ENCODE measurements at regions not wholly inside any gene's neighbourhood (a gene's known extent, or its start where the extent isn't known, plus 50 kb on each side); places are given as distances from the start of the nearest gene placed in this dataset.

GRCh38 chr4:181372014-181372413 lies 871.2 kb upstream of the TENM3 start:
- no peak overlapping the region for H3K9ac ChIP-seq (ENCODE audit: low read depth, low read length)

GRCh38 chr4:181376058-181376457 lies 867.1 kb upstream of the TENM3 start:
- Histone ChIP-seq H3K4me3 (ENCODE audit: low read depth in 1 of 2, low read length in 2 of 2) (no peak overlapping the region), H4K20me1 (ENCODE audit: insufficient read depth, low read length) (no peaks in the 10 kb centered on the region), H2AFZ (ENCODE audit: low read depth, low read length) (no peak overlapping the region), H3K4me1 (ENCODE audit: insufficient read depth, low read length) (no peaks in the 10 kb centered on the region), H3K9me3 (ENCODE audit: insufficient read depth, low read length, severe bottlenecking) (no peaks in the 10 kb centered on the region), H3K36me3 (ENCODE audit: insufficient read depth, low read length) (no peaks in the 10 kb centered on the region), H3K79me2 (ENCODE audit: insufficient read depth, low read length) (no peaks in the 10 kb centered on the region), H3K4me2 (ENCODE audit: insufficient read depth, low read length) (no peak overlapping the region), H3K27me3 (ENCODE audit: insufficient read depth, low read length, poor library complexity) (no peaks in the 10 kb centered on the region), H3K9ac (ENCODE audit: low read depth, low read length) (no peak overlapping the region), H3K27ac (ENCODE audit: low read length) (no peak overlapping the region)
- DNase-seq (no peak), ATAC-seq (ENCODE audit: insufficient read depth, low read depth) (no peak)
- TF ChIP-seq CTCF (IDR thresholded peaks at IDR 0.05; ENCODE audit: borderline replicate concordance, extremely low read depth, low read length, poor library complexity, severe bottlenecking), result no peak

More at GRCh38 chr4:181372014-181372413, 871.2 kb upstream of the TENM3 start:
- TF ChIP-seq CTCF (IDR thresholded peaks at IDR 0.05; ENCODE audit: borderline replicate concordance, extremely low read depth, low read length, poor library complexity, severe bottlenecking) (no peak), EZH2 (IDR thresholded peaks at IDR 0.05; ENCODE audit: borderline replicate concordance, low read depth, low read length, severe bottlenecking) (no peak)
- H2AFZ ChIP-seq (ENCODE audit: low read depth, low read length), result no peak overlapping the region
- H3K4me1 ChIP-seq (ENCODE audit: insufficient read depth, low read length), result no peaks in the 10 kb centered on the region
- H3K9me3 ChIP-seq (ENCODE audit: insufficient read depth, low read length, severe bottlenecking), result no peaks in the 10 kb centered on the region
- no peaks in the 10 kb centered on the region for H4K20me1 ChIP-seq (ENCODE audit: insufficient read depth, low read length)
- H3K36me3 ChIP-seq (ENCODE audit: insufficient read depth, low read length), result no peaks in the 10 kb centered on the region
- H3K4me3 ChIP-seq (ENCODE audit: low read depth in 1 of 2, low read length in 2 of 2), result no peak overlapping the region
- H3K27ac ChIP-seq (ENCODE audit: low read length), result no peak overlapping the region
- no peak overlapping the region for H3K4me2 ChIP-seq (ENCODE audit: insufficient read depth, low read length)
- ATAC-seq (ENCODE audit: insufficient read depth, low read depth) (no peak), DNase-seq (no peak)
- no peaks in the 10 kb centered on the region for H3K27me3 ChIP-seq (ENCODE audit: insufficient read depth, low read length, poor library complexity)
- H3K79me2 ChIP-seq (ENCODE audit: insufficient read depth, low read length), result no peaks in the 10 kb centered on the region

- Histone ChIP-seq H3K4me2 (ENCODE audit: insufficient read depth, low read length) (no peak overlapping the region), H3K4me1 (ENCODE audit: insufficient read depth, low read length) (no peaks in the 10 kb centered on the region), H2AFZ (ENCODE audit: low read depth, low read length) (no peak overlapping the region), H3K27ac (ENCODE audit: low read length) (no peak overlapping the region), H3K9me3 (ENCODE audit: insufficient read depth, low read length, severe bottlenecking) (no peaks in the 10 kb centered on the region), H4K20me1 (ENCODE audit: insufficient read depth, low read length) (no peaks in the 10 kb centered on the region), H3K36me3 (ENCODE audit: insufficient read depth, low read length) (no peaks in the 10 kb centered on the region), H3K4me3 (ENCODE audit: low read depth in 1 of 2, low read length in 2 of 2) (no peak overlapping the region), H3K9ac (ENCODE audit: low read depth, low read length) (no peak overlapping the region), H3K27me3 (ENCODE audit: insufficient read depth, low read length, poor library complexity) (no peaks in the 10 kb centered on the region), H3K79me2 (ENCODE audit: insufficient read depth, low read length) (no peaks in the 10 kb centered on the region)
- TF ChIP-seq EZH2 (IDR thresholded peaks at IDR 0.05; ENCODE audit: borderline replicate concordance, low read depth, low read length, severe bottlenecking), result no peak
- TF ChIP-seq CTCF (IDR thresholded peaks at IDR 0.05; ENCODE audit: borderline replicate concordance, extremely low read depth, low read length, poor library complexity, severe bottlenecking), result no peak
- ATAC-seq (ENCODE audit: insufficient read depth, low read depth) (no peak), DNase-seq (no peak)
Measured at GRCh38 chr4:181388061-181388460, 855.1 kb upstream of the TENM3 start.

GRCh38 chr4:181416966-181417365 lies 826.2 kb upstream of the TENM3 start:
- Histone ChIP-seq H3K27ac (ENCODE audit: low read length) (no peak overlapping the region), H3K9me3 (ENCODE audit: insufficient read depth, low read length, severe bottlenecking) (peaks cover 1% of the 10 kb centered on the region), H3K4me1 (ENCODE audit: insufficient read depth, low read length) (no peaks in the 10 kb centered on the region), H3K36me3 (ENCODE audit: insufficient read depth, low read length) (no peaks in the 10 kb centered on the region), H3K4me3 (ENCODE audit: low read depth in 1 of 2, low read length in 2 of 2) (no peak overlapping the region), H2AFZ (ENCODE audit: low read depth, low read length) (no peak overlapping the region), H4K20me1 (ENCODE audit: insufficient read depth, low read length) (no peaks in the 10 kb centered on the region), H3K4me2 (ENCODE audit: insufficient read depth, low read length) (no peak overlapping the region), H3K9ac (ENCODE audit: low read depth, low read length) (no peak overlapping the region), H3K79me2 (ENCODE audit: insufficient read depth, low read length) (no peaks in the 10 kb centered on the region), H3K27me3 (ENCODE audit: insufficient read depth, low read length, poor library complexity) (no peaks in the 10 kb centered on the region)
- no peak for ATAC-seq (ENCODE audit: insufficient read depth, low read depth)
- TF ChIP-seq CTCF (IDR thresholded peaks at IDR 0.05; ENCODE audit: borderline replicate concordance, extremely low read depth, low read length, poor library complexity, severe bottlenecking) (no peak), EZH2 (IDR thresholded peaks at IDR 0.05; ENCODE audit: borderline replicate concordance, low read depth, low read length, severe bottlenecking) (no peak)
- no peak for DNase-seq
